Nephron (organoid): ENCODE measurements at regions not wholly inside any gene's neighbourhood (a gene's known extent, or its start where the extent isn't known, plus 50 kb on each side); places are given as distances from the start of the nearest gene placed in this dataset.
"Not testable (repeated sequence)": the region's sequence is repeated elsewhere in the genome, so short reads cannot be mapped to it uniquely, and the experiment has no call there.

Experiments used
- H3K27ac Mint-ChIP-seq, 3 experiments: 2 replicates each; pipeline ENCODE4 v1.8.0; 2020; ENCODE audit warnings: mixed read lengths in 3 of 3, mild to moderate bottlenecking in 2 of 3, moderate library complexity in 1 of 3
- H3K27me3 Mint-ChIP-seq: 2 replicates; pipeline ENCODE4 v1.8.0; 2021; ENCODE audit warnings: low read depth, mild to moderate bottlenecking, moderate library complexity, mixed read lengths
- H3K36me3 Mint-ChIP-seq: 2 replicates; pipeline ENCODE4 v1.8.0; 2020; ENCODE audit warnings: low read depth, mixed read lengths
- H3K4me1 Mint-ChIP-seq: 2 replicates; pipeline ENCODE4 v1.8.0; 2020; ENCODE audit warnings: mixed read lengths
- H3K4me3 Mint-ChIP-seq, 3 experiments: 2 replicates each; pipeline ENCODE4 v1.8.0; 2020; ENCODE audit warnings: mild to moderate bottlenecking in 3 of 3, mixed read lengths in 3 of 3, moderate library complexity in 2 of 3
- H3K9me3 Mint-ChIP-seq: 2 replicates; pipeline ENCODE4 v1.8.0; 2020; ENCODE audit warnings: mixed read lengths
- TF ChIP-seq, protein P1 (sequence below), 3 experiments: fragments of 200-600 bp; sonication (generic); IDR thresholded peaks; one replicate each; pipeline ENCODE4 v1.5.0; 2021; ENCODE audit warnings: antibody characterized with exemption in 3 of 3; ENCODE audit not compliant: unreplicated experiment in 3 of 3

GRCh38 chr1:101373570-101373969 lies 136.8 kb downstream of the S1PR1 start:
- Mint-ChIP-seq H3K4me3 (no peak overlapping the region), H3K27ac (no peak overlapping the region), H3K27me3 (peaks cover 4% of the 10 kb centered on the region)

GRCh38 chr1:101375448-101375847 lies 138.6 kb downstream of the S1PR1 start:
- H3K4me3 Mint-ChIP-seq, H3K27ac Mint-ChIP-seq, H3K27me3 Mint-ChIP-seq, H3K36me3 Mint-ChIP-seq: not testable (repeated sequence)
- Mint-ChIP-seq H3K9me3 (peaks cover 11% of the 10 kb centered on the region), H3K4me1 (peaks cover 18% of the 10 kb centered on the region)

More at GRCh38 chr1:101373570-101373969, 136.8 kb downstream of the S1PR1 start:
- Mint-ChIP-seq H3K4me1 (peaks cover 18% of the 10 kb centered on the region), H3K36me3 (peaks cover 4% of the 10 kb centered on the region), H3K9me3 (peaks cover 11% of the 10 kb centered on the region)
- TF ChIP-seq, protein P1, sequence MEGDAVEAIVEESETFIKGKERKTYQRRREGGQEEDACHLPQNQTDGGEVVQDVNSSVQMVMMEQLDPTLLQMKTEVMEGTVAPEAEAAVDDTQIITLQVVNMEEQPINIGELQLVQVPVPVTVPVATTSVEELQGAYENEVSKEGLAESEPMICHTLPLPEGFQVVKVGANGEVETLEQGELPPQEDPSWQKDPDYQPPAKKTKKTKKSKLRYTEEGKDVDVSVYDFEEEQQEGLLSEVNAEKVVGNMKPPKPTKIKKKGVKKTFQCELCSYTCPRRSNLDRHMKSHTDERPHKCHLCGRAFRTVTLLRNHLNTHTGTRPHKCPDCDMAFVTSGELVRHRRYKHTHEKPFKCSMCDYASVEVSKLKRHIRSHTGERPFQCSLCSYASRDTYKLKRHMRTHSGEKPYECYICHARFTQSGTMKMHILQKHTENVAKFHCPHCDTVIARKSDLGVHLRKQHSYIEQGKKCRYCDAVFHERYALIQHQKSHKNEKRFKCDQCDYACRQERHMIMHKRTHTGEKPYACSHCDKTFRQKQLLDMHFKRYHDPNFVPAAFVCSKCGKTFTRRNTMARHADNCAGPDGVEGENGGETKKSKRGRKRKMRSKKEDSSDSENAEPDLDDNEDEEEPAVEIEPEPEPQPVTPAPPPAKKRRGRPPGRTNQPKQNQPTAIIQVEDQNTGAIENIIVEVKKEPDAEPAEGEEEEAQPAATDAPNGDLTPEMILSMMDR (IDR thresholded peaks at IDR 0.05; ENCODE audit: unreplicated experiment in 3 of 3): no peak

- Mint-ChIP-seq H3K36me3 (peaks cover 4% of the 10 kb centered on the region), H3K9me3 (peaks cover 11% of the 10 kb centered on the region), H3K27me3 (peaks cover 4% of the 10 kb centered on the region), H3K27ac (peak overlapping the region; percentile 49 to 86 (median 76)), H3K4me3 (no peak overlapping the region), H3K4me1 (peaks cover 18% of the 10 kb centered on the region)
- TF ChIP-seq, protein P1 (IDR thresholded peaks at IDR 0.05; ENCODE audit: unreplicated experiment in 3 of 3): no peak
Observed at GRCh38 chr1:101376121-101377083, 139.6 kb downstream of the S1PR1 start.

GRCh38 chr1:101377084-101377835 lies 140.4 kb downstream of the S1PR1 start:
- peaks cover 18% of the 10 kb centered on the region for H3K4me1 Mint-ChIP-seq
- peaks cover 11% of the 10 kb centered on the region for H3K9me3 Mint-ChIP-seq
- TF ChIP-seq, protein P1 (IDR thresholded peaks at IDR 0.05; ENCODE audit: unreplicated experiment in 3 of 3): no peak
- no peak overlapping the region for H3K4me3 Mint-ChIP-seq
- peak overlapping the region; percentile 49 to 86 (median 76) for H3K27ac Mint-ChIP-seq
- H3K27me3 Mint-ChIP-seq: no peaks in the 10 kb centered on the region
- H3K36me3 Mint-ChIP-seq: peaks cover 4% of the 10 kb centered on the region

DNA sequence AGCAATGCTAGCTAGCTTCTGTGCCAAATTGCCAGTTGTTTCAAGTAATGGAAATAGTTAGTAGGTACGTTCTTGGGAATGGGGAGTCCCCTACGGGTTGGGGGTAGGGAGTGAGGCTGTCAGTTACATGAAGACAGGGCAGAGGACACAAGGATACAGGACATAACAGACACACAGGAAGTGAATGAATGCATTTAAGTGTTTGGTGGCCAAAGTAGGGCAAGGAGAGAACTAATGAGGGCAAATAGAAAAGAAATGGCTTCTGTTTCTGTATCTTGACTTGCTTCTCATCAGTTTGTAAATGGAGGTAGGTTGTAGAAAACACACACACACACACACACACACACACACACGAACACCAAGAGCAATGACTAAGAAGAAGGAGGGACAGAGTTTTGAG lies 142.2 kb downstream of the S1PR1 start:
- no peak overlapping the region for H3K4me3 Mint-ChIP-seq
- H3K9me3 Mint-ChIP-seq: peaks cover 4% of the 10 kb centered on the region
- no peak overlapping the region for H3K27ac Mint-ChIP-seq
- H3K27me3 Mint-ChIP-seq: no peaks in the 10 kb centered on the region
- peaks cover 18% of the 10 kb centered on the region for H3K4me1 Mint-ChIP-seq
- no peaks in the 10 kb centered on the region for H3K36me3 Mint-ChIP-seq
- TF ChIP-seq, protein P1 (IDR thresholded peaks at IDR 0.05; ENCODE audit: unreplicated experiment in 3 of 3): no peak

DNA sequence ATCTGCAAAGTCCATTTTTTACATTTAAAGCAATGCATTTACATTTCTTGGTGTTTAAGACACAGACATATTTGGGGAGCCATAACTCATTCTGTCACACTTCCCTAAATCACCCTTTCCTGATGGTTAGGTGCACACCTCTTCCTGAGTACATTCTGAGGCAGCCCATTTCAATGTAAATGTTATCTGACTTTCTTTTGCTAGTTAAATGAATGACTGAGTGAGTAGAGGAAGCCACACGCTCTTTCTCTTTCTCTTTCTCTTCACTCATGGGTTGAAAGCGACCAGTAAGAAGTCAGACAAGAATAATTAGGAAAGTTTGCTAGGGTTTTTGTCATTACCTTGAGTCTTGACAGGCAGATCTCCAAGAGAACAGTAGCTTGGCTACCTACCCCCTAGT lies 143.1 kb downstream of the S1PR1 start:
- no peak overlapping the region for H3K27ac Mint-ChIP-seq
- peaks cover 4% of the 10 kb centered on the region for H3K9me3 Mint-ChIP-seq
- no peaks in the 10 kb centered on the region for H3K36me3 Mint-ChIP-seq
- no peak overlapping the region for H3K4me3 Mint-ChIP-seq
- peaks cover 18% of the 10 kb centered on the region for H3K4me1 Mint-ChIP-seq
- no peaks in the 10 kb centered on the region for H3K27me3 Mint-ChIP-seq
- TF ChIP-seq, protein P1 (IDR thresholded peaks at IDR 0.05; ENCODE audit: unreplicated experiment in 3 of 3): no peak
